Neural cell (in vitro differentiated cells): ENCODE measurements at regions not wholly inside any gene's neighbourhood (a gene's known extent, or its start where the extent isn't known, plus 50 kb on each side); places are given as distances from the start of the nearest gene placed in this dataset.

Source experiments
- H2AFZ ChIP-seq: fragments of 200-600, 300-800 bp; sonication (generic), shearing (Covaris generic); 2 replicates; pipeline ENCODE4 v1.6.0; 2014; ENCODE audit warnings: low read depth, mild to moderate bottlenecking, antibody characterized with exemption, low read length, moderate library complexity
- H3F3A ChIP-seq: fragments of 200-600 bp; shearing (Covaris generic); 2 replicates; pipeline ENCODE4 v1.6.1; 2016; ENCODE audit warnings: mild to moderate bottlenecking, moderate library complexity, mixed read lengths, antibody characterized with exemption, low read length; ENCODE audit not compliant: insufficient read depth, poor library complexity, severe bottlenecking
- H3K27ac ChIP-seq: fragments of 200-600, 300-800 bp; sonication (generic), shearing (Covaris generic); 2 replicates; pipeline ENCODE4 v1.5.1; 2014; ENCODE audit warnings: mild to moderate bottlenecking, low read length, moderate library complexity
- H3K27me3 ChIP-seq: fragments of 300-800, 200-600 bp; sonication (generic), shearing (Covaris generic); 2 replicates; pipeline ENCODE4 v1.6.0; 2014; ENCODE audit warnings: mild to moderate bottlenecking, low read depth, low read length, moderate library complexity; ENCODE audit not compliant: insufficient read depth
- H3K36me3 ChIP-seq: fragments of 300-800, 200-600 bp; sonication (generic), shearing (Covaris generic); 2 replicates; pipeline ENCODE4 v1.5.1; 2014; ENCODE audit warnings: mild to moderate bottlenecking, antibody characterized with exemption, low read length, moderate library complexity; ENCODE audit not compliant: insufficient read depth
- H3K4me2 ChIP-seq: fragments of 300-800, 200-600 bp; sonication (generic), shearing (Covaris generic); 2 replicates; pipeline ENCODE4 v1.6.0; 2014; ENCODE audit warnings: mild to moderate bottlenecking, low read length
- H3K4me3 ChIP-seq: fragments of 300-800, 200-600 bp; sonication (generic), shearing (Covaris generic); 2 replicates; pipeline ENCODE4 v1.5.1; 2014; ENCODE audit warnings: mild to moderate bottlenecking, low read length, moderate library complexity
- H3K79me2 ChIP-seq: fragments of 200-600 bp; shearing (Covaris generic); replicated peaks from 2 replicates; pipeline ENCODE4 v1.6.0; 2014; ENCODE audit warnings: mild to moderate bottlenecking, low read length, moderate library complexity; ENCODE audit not compliant: insufficient read depth
- H3K9ac ChIP-seq: fragments of 300-800, 200-600 bp; sonication (generic), shearing (Covaris generic); 2 replicates; pipeline ENCODE4 v1.6.1; 2016; ENCODE audit warnings: mild to moderate bottlenecking, low read length, mixed read lengths
- H3K9me2 ChIP-seq: fragments of 200-600 bp; shearing (Covaris generic); 2 replicates; pipeline ENCODE4 v1.6.1; 2016; ENCODE audit warnings: mild to moderate bottlenecking, low read length, mixed read lengths; ENCODE audit not compliant: insufficient read depth
- H3K9me3 ChIP-seq: fragments of 200-600, 300-800 bp; sonication (generic), shearing (Covaris generic); 2 replicates; pipeline ENCODE4 v1.6.1; 2016; ENCODE audit warnings: mild to moderate bottlenecking, mixed run types, low read length, moderate library complexity, mixed read lengths
- H4K20me1 ChIP-seq: fragments of 200-600 bp; shearing (Covaris generic); 2 replicates; pipeline ENCODE4 v1.6.1; 2016; ENCODE audit warnings: mild to moderate bottlenecking, mixed run types; ENCODE audit not compliant: insufficient read depth
- CTCF ChIP-seq: fragments of 450-650 bp; IDR thresholded peaks from 2 replicates; pipeline ENCODE4 v1.5.1; 2014; ENCODE audit warnings: antibody characterized with exemption, mild to moderate bottlenecking, moderate library complexity; ENCODE audit not compliant: poor library complexity, severe bottlenecking
- EP300 ChIP-seq: fragments of 450-650 bp; conservative IDR thresholded peaks from 2 replicates; pipeline ENCODE4 v1.6.1; 2014; ENCODE audit warnings: antibody characterized with exemption, mild to moderate bottlenecking, moderate library complexity; ENCODE audit not compliant: poor library complexity, severe bottlenecking
- EZH2 ChIP-seq: fragments of 200-600, 300-800 bp; shearing (Covaris generic), sonication (generic); IDR thresholded peaks from 2 replicates; pipeline ENCODE4 v1.6.1; 2014; ENCODE audit warnings: antibody characterized with exemption, low read length, borderline replicate concordance, mild to moderate bottlenecking; ENCODE audit not compliant: insufficient read depth, poor library complexity, severe bottlenecking
- MXI1 ChIP-seq: fragments of 450-650 bp; conservative IDR thresholded peaks from 2 replicates; pipeline ENCODE4 v1.6.1; 2014; ENCODE audit warnings: antibody characterized with exemption, mild to moderate bottlenecking; ENCODE audit not compliant: poor library complexity, severe bottlenecking
- POLR2AphosphoS5 ChIP-seq: IDR thresholded peaks from 2 replicates; pipeline ENCODE4 v1.6.1; 2012
- RAD21 ChIP-seq: fragments of 450-650 bp; conservative IDR thresholded peaks from 2 replicates; pipeline ENCODE4 v1.6.1; 2014; ENCODE audit warnings: antibody characterized with exemption, mild to moderate bottlenecking, moderate library complexity
- REST ChIP-seq: IDR thresholded peaks from 2 replicates; pipeline ENCODE4 v1.6.1; 2012; ENCODE audit warnings: borderline replicate concordance
- SMC3 ChIP-seq: fragments of 450-650 bp; conservative IDR thresholded peaks from 2 replicates; pipeline ENCODE4 v1.6.1; 2014; ENCODE audit warnings: antibody characterized with exemption, mild to moderate bottlenecking, moderate library complexity; ENCODE audit not compliant: poor library complexity
- TAF1 ChIP-seq: IDR thresholded peaks from 2 replicates; pipeline ENCODE4 v1.6.1; 2012; ENCODE audit warnings: low read depth

- Histone ChIP-seq H3K36me3 (no peaks in the 10 kb centered on the region), H3K27me3 (no peaks in the 10 kb centered on the region), H3K27ac (no peak overlapping the region), H3K4me2 (no peak overlapping the region), H3K9me2 (no peaks in the 10 kb centered on the region), H3K9ac (no peak overlapping the region), H3K9me3 (no peaks in the 10 kb centered on the region), H3F3A (no peaks in the 10 kb centered on the region), H2AFZ (no peak overlapping the region), H4K20me1 (no peaks in the 10 kb centered on the region), H3K4me3 (no peak overlapping the region), H3K79me2 (no peaks in the 10 kb centered on the region)
- TF ChIP-seq TAF1 (no peak), CTCF (no peak), POLR2AphosphoS5 (no peak), REST (no peak), RAD21 (no peak), SMC3 (no peak), EZH2 (no peak), MXI1 (no peak), EP300 (no peak)
These were observed 54.6 kb upstream of the HDAC9 start for GRCh38 chr7:18440934-18441333.

DNA sequence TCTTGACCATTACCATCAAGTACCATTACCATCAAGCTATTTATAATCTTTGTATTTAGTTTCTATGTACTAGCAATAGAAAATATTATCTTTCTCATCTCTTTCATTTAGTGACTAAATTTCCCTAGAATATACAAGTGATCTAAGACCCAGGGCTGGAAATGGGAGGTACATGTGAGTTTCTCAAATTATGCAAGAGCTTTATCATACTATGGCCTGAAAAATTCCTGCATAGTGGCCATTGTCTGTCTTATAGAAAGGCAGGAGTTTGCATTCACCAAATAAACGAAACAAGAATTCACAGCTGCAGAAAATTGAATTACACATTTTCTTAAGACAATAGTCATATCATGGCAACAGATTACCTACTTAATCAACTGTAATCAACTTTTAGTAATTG, 50.7 kb upstream of the HDAC9 start:
- Histone ChIP-seq H3K36me3 (no peaks in the 10 kb centered on the region), H3K79me2 (no peaks in the 10 kb centered on the region), H3F3A (no peaks in the 10 kb centered on the region), H3K27me3 (no peaks in the 10 kb centered on the region), H3K4me3 (no peak overlapping the region), H3K9me2 (no peaks in the 10 kb centered on the region), H3K9ac (no peak overlapping the region), H4K20me1 (no peaks in the 10 kb centered on the region), H2AFZ (no peak overlapping the region), H3K4me2 (no peak overlapping the region), H3K9me3 (no peaks in the 10 kb centered on the region), H3K27ac (no peak overlapping the region)
- TF ChIP-seq POLR2AphosphoS5 (no peak), RAD21 (no peak), EP300 (no peak), SMC3 (no peak), MXI1 (no peak), TAF1 (no peak), REST (no peak), EZH2 (no peak), CTCF (no peak)
